Testis (tissue), 2 donors: ENCODE measurements at regions not wholly inside any gene's neighbourhood (a gene's known extent, or its start where the extent isn't known, plus 50 kb on each side); places are given as distances from the start of the nearest gene placed in this dataset.

Experiments used
- DNase-seq: peaks from one replicate; pipeline ENCODE4 v3.0.0-alpha.2; 2019
- H3K27ac ChIP-seq, 2 donors: fragments of 200-600 bp; sonication (generic); one replicate each; pipeline ENCODE4 v1.5.1; 2019
- H3K27me3 ChIP-seq: fragments of 200-600 bp; sonication (generic); one replicate; pipeline ENCODE4 v1.5.1; 2019
- H3K36me3 ChIP-seq: fragments of 200-600 bp; sonication (generic); one replicate; pipeline ENCODE4 v1.5.1; 2017; ENCODE audit warnings: low read depth; ENCODE audit errors: missing control alignments
- H3K4me1 ChIP-seq: fragments of 200-600 bp; sonication (generic); one replicate; pipeline ENCODE4 v1.5.1; 2019
- H3K4me3 ChIP-seq, 2 donors: fragments of 200-600 bp; sonication (generic); one replicate each; pipeline ENCODE4 v1.5.1; 2017 to 2019
- H3K9me3 ChIP-seq: fragments of 200-600 bp; sonication (generic); one replicate; pipeline ENCODE4 v1.5.1; 2017
- CTCF ChIP-seq, 3 experiments: fragments of 450-650 bp in 2 of 3; fragments of 200-600 bp in 1 of 3; sonication (generic) in 1 of 3; IDR thresholded peaks; one replicate each; pipeline ENCODE4 v1.5.1; 2016 to 2019; ENCODE audit warnings: antibody characterized with exemption in 3 of 3, mild to moderate bottlenecking in 2 of 3, moderate library complexity in 1 of 3
- POLR2A ChIP-seq: fragments of 450-650 bp; IDR thresholded peaks from one replicate; pipeline ENCODE4 v1.6.1; 2017; ENCODE audit warnings: antibody characterized with exemption, mild to moderate bottlenecking, moderate library complexity
- WGBS, 2 donors: methylation state at CpG; one replicate each; pipeline ENCODE4 v1.1.5; 2018; 5-methylcytosine and 5-hydroxymethylcytosine counted together
- intact Hi-C: fragments of 100-400 bp; cut with DNase I; formaldehyde crosslinking; loops from one replicate; pipeline ENCODE4 v1.15.1; 2023; ENCODE audit warnings: low total_unique reads

GRCh38 chr10:32144817-32145688, 88.8 kb upstream of the KIF5B start:
- WGBS, 2 donors, result 86 to 87% methylated on average over 10 of the region's 10 CpGs
- Histone ChIP-seq H3K36me3 (no peaks in the 10 kb centered on the region), H3K27ac (no peak overlapping the region), H3K27me3 (no peaks in the 10 kb centered on the region), H3K9me3 (no peaks in the 10 kb centered on the region), H3K4me3 (no peak overlapping the region), H3K4me1 (no peaks in the 10 kb centered on the region)
- DNase-seq, result no peak
- TF ChIP-seq POLR2A (no peak), CTCF (IDR thresholded peaks at IDR 0.05) (no peak)
- intact Hi-C loops, result no loop called here

GRCh38 chr10:32143302-32143847, 87.2 kb upstream of the KIF5B start:
- no peak for DNase-seq
- 88 to 91% methylated on average over 6 to 7 of the region's 7 CpGs for WGBS, 2 donors
- H3K4me1 ChIP-seq, result no peaks in the 10 kb centered on the region
- intact Hi-C loops, result no loop called here
- no peaks in the 10 kb centered on the region for H3K9me3 ChIP-seq
- no peaks in the 10 kb centered on the region for H3K36me3 ChIP-seq
- no peak overlapping the region for H3K27ac ChIP-seq
- H3K27me3 ChIP-seq, result no peaks in the 10 kb centered on the region
- H3K4me3 ChIP-seq, result no peak overlapping the region
- TF ChIP-seq CTCF (IDR thresholded peaks at IDR 0.05), result no peak
- no peak for TF ChIP-seq POLR2A

- no peaks in the 10 kb centered on the region for H3K36me3 ChIP-seq
- intact Hi-C loops, result no loop called here
- no peak for DNase-seq
- no peaks in the 10 kb centered on the region for H3K27me3 ChIP-seq
- no peak overlapping the region for H3K4me3 ChIP-seq
- no peaks in the 10 kb centered on the region for H3K4me1 ChIP-seq
- WGBS, 2 donors, result 89 to 90% methylated on average over 2 of the region's 2 CpGs
- no peak overlapping the region for H3K27ac ChIP-seq
- TF ChIP-seq POLR2A (no peak), CTCF (IDR thresholded peaks at IDR 0.05) (no peak)
- H3K9me3 ChIP-seq, result no peaks in the 10 kb centered on the region
Measured at GRCh38 chr10:32142646-32143045, 86.4 kb upstream of the KIF5B start.

GRCh38 chr10:32141018-32141807, 85.0 kb upstream of the KIF5B start:
- Histone ChIP-seq H3K27ac (no peak overlapping the region), H3K36me3 (no peaks in the 10 kb centered on the region), H3K27me3 (no peaks in the 10 kb centered on the region), H3K4me1 (no peaks in the 10 kb centered on the region), H3K4me3 (no peak overlapping the region), H3K9me3 (no peaks in the 10 kb centered on the region)
- no peak for DNase-seq
- intact Hi-C loops, result no loop called here
- 74 to 79% methylated on average over 12 of the region's 12 CpGs for whole genome bisulfite sequencing, 2 donors
- no peak for TF ChIP-seq CTCF (IDR thresholded peaks at IDR 0.05)
